ENCODE measurements at regions not wholly inside any gene's neighbourhood (a gene's known extent, or its start where the extent isn't known, plus 50 kb on each side); places are given as distances from the start of the nearest gene placed in this dataset.

DNA sequence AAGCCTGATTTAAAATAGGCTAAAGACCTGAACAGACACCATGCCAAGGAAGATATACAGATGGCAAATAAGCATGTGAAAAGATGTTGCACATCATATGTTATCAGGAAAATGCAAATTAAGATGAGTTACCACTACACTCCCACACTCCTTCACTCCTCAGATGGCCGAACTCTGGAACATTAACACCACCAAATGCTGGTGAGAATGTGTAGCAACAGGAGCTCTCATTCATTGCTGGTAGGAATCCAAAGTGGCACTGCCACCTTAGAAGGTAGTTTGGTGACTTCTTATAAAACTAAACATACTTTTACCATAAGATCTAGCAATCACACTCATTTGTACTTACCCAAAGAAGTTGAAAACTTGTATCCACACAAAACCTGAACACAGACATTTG is 2047.3 kb downstream of the LRRC4C start:
- TF ChIP-seq RARB (CRISPR knock-in tag; IDR thresholded peaks at IDR 0.05) (no peak), NR3C1 (IDR thresholded peaks at IDR 0.05) (no peak), POLR2A (IDR thresholded peaks at IDR 0.05; ENCODE audit: low read length) (no peak), NFE2L2 (conservative IDR thresholded peaks at IDR 0.05; ENCODE audit: low read length) (no peak), MYC (IDR thresholded peaks at IDR 0.05; ENCODE audit: borderline replicate concordance, low read length) (no peak), JUN (IDR thresholded peaks at IDR 0.05) (no peak)
- TF ChIP-seq, protein P1, sequence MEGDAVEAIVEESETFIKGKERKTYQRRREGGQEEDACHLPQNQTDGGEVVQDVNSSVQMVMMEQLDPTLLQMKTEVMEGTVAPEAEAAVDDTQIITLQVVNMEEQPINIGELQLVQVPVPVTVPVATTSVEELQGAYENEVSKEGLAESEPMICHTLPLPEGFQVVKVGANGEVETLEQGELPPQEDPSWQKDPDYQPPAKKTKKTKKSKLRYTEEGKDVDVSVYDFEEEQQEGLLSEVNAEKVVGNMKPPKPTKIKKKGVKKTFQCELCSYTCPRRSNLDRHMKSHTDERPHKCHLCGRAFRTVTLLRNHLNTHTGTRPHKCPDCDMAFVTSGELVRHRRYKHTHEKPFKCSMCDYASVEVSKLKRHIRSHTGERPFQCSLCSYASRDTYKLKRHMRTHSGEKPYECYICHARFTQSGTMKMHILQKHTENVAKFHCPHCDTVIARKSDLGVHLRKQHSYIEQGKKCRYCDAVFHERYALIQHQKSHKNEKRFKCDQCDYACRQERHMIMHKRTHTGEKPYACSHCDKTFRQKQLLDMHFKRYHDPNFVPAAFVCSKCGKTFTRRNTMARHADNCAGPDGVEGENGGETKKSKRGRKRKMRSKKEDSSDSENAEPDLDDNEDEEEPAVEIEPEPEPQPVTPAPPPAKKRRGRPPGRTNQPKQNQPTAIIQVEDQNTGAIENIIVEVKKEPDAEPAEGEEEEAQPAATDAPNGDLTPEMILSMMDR (IDR thresholded peaks at IDR 0.05) = no peak
